HEK293 (cell line): ENCODE measurements at regions not wholly inside any gene's neighbourhood (a gene's known extent, or its start where the extent isn't known, plus 50 kb on each side); places are given as distances from the start of the nearest gene placed in this dataset.

Source experiments
- CTCF ChIA-PET: fragments of 350-600 bp; formaldehyde crosslinking; extraction: SDS; loops from one replicate; lab custom pipeline; 2021; ENCODE audit warnings: antibody characterized with exemption; lab: Yijun Ruan, JAX
- POLR2A ChIA-PET: fragments of 300-600 bp; formaldehyde crosslinking; extraction: SDS; loops from one replicate; lab custom pipeline; 2020; ENCODE audit warnings: antibody characterized with exemption, inconsistent platforms; lab: Yijun Ruan, JAX
- H3K27ac ChIP-seq: fragments of 200-500 bp; sonication (Bioruptor generic); 2 replicates; pipeline ENCODE4 v1.5.1; 2014; ENCODE audit warnings: low read depth, low read length, control low read depth, inconsistent platforms; ENCODE audit errors: extremely low read depth
- H3K36me3 ChIP-seq, 2 experiments: fragments of 200-500 bp in 1 of 2; sonication (Bioruptor generic) in 1 of 2; 1 replicate in 1 of 2; 2 replicates in 1 of 2; pipeline ENCODE4 v1.5.1; 2014 to 2017; ENCODE audit warnings: inconsistent platforms in 2 of 2, low read length in 2 of 2; ENCODE audit not compliant: control insufficient read depth in 2 of 2, insufficient read depth in 1 of 2
- H3K4me1 ChIP-seq: fragments of 200-500 bp; sonication (Bioruptor generic); 2 replicates; pipeline ENCODE4 v1.5.1; 2014; ENCODE audit warnings: mild to moderate bottlenecking, low read length, inconsistent platforms; ENCODE audit not compliant: control insufficient read depth, insufficient read depth
- H3K4me3 ChIP-seq: 2 replicates; pipeline ENCODE4 v1.5.1; 2011; ENCODE audit warnings: low read depth, mild to moderate bottlenecking, control low read depth, low read length, moderate library complexity
- H3K9me3 ChIP-seq: fragments of 200-500 bp; sonication (Bioruptor generic); 2 replicates; pipeline ENCODE4 v1.5.1; 2014; ENCODE audit warnings: low read depth, low read length, inconsistent platforms; ENCODE audit not compliant: control insufficient read depth, insufficient read depth
- GFI1B ChIP-seq: fragments of 450-650 bp; formaldehyde crosslinking; IDR thresholded peaks from 2 replicates; pipeline ENCODE4 v1.5.1; 2016; ENCODE audit warnings: missing biosample characterization, missing genetic modification characterization
- GLI2 ChIP-seq: fragments of 450-650 bp; formaldehyde crosslinking; IDR thresholded peaks from 2 replicates; pipeline ENCODE4; 2017; ENCODE audit warnings: missing biosample characterization, missing genetic modification characterization, low read depth, borderline replicate concordance
- SALL2 ChIP-seq: fragments of 450-650 bp; formaldehyde crosslinking; IDR thresholded peaks from 2 replicates; pipeline ENCODE4 v1.5.0; 2017; ENCODE audit warnings: missing biosample characterization, mild to moderate bottlenecking, missing genetic modification characterization, borderline replicate concordance
- SCRT1 ChIP-seq: fragments of 450-650 bp; formaldehyde crosslinking; IDR thresholded peaks from 2 replicates; pipeline ENCODE4 v1.5.1; 2016; ENCODE audit warnings: missing biosample characterization, missing genetic modification characterization, borderline replicate concordance
- ZBTB11 ChIP-seq: fragments of 450-650 bp; formaldehyde crosslinking; conservative IDR thresholded peaks from 2 replicates; pipeline ENCODE4 v1.5.1; 2016; ENCODE audit warnings: low read depth, missing biosample characterization, missing genetic modification characterization
- ZBTB21 ChIP-seq: fragments of 450-650 bp; formaldehyde crosslinking; IDR thresholded peaks from 2 replicates; pipeline ENCODE4 v1.5.1; 2017; ENCODE audit warnings: missing biosample characterization, missing genetic modification characterization
- ZBTB26 ChIP-seq: fragments of 450-650 bp; formaldehyde crosslinking; optimal IDR thresholded peaks from 2 replicates; pipeline ENCODE3; 2016; ENCODE audit warnings: missing biosample characterization, mild to moderate bottlenecking, missing genetic modification characterization
- ZBTB48 ChIP-seq: fragments of 450-650 bp; formaldehyde crosslinking; IDR thresholded peaks from 2 replicates; pipeline ENCODE4 v1.5.1; 2016; ENCODE audit warnings: missing biosample characterization, missing genetic modification characterization
- ZBTB8A ChIP-seq: fragments of 450-650 bp; formaldehyde crosslinking; IDR thresholded peaks from 2 replicates; pipeline ENCODE4 v1.5.1; 2016; ENCODE audit warnings: missing biosample characterization, missing genetic modification characterization
- ZNF175 ChIP-seq: fragments of 450-650 bp; formaldehyde crosslinking; IDR thresholded peaks from 2 replicates; pipeline ENCODE4 v1.5.1; 2016; ENCODE audit warnings: missing biosample characterization, missing genetic modification characterization
- ZNF24 ChIP-seq: fragments of 450-650 bp; formaldehyde crosslinking; IDR thresholded peaks from 2 replicates; pipeline ENCODE4 v1.5.1; 2016; ENCODE audit warnings: missing biosample characterization, missing genetic modification characterization
- ZNF274 ChIP-seq, 2 experiments: fragments of 200-500 bp in 1 of 2; fragments of 450-650 bp in 1 of 2; sonication (Bioruptor generic) in 1 of 2; formaldehyde crosslinking in 1 of 2; IDR thresholded peaks; 2 replicates each; pipeline versions ENCODE4 v1.5.1 to v1.6.1; 2014 to 2016; ENCODE audit warnings: borderline replicate concordance in 1 of 2, inconsistent platforms in 1 of 2, low read length in 1 of 2, missing biosample characterization in 1 of 2, missing genetic modification characterization in 1 of 2
- ZNF354C ChIP-seq: fragments of 450-650 bp; formaldehyde crosslinking; IDR thresholded peaks from 2 replicates; pipeline ENCODE4 v1.5.1; 2016; ENCODE audit warnings: missing biosample characterization, missing genetic modification characterization, low read depth, borderline replicate concordance
- ZNF473 ChIP-seq: fragments of 450-650 bp; formaldehyde crosslinking; IDR thresholded peaks from 2 replicates; pipeline ENCODE4 v1.5.1; 2017; ENCODE audit warnings: missing biosample characterization, missing genetic modification characterization
- ZNF558 ChIP-seq: fragments of 450-650 bp; formaldehyde crosslinking; IDR thresholded peaks from 2 replicates; pipeline ENCODE4 v1.5.1; 2016; ENCODE audit warnings: missing biosample characterization, missing genetic modification characterization
- ZNF610 ChIP-seq: fragments of 450-650 bp; formaldehyde crosslinking; IDR thresholded peaks from 2 replicates; pipeline ENCODE4 v1.5.1; 2016; ENCODE audit warnings: missing biosample characterization, missing genetic modification characterization, borderline replicate concordance
- ZNF624 ChIP-seq: fragments of 450-650 bp; formaldehyde crosslinking; IDR thresholded peaks from 2 replicates; pipeline ENCODE4 v1.5.1; 2017; ENCODE audit warnings: missing biosample characterization, missing genetic modification characterization
- ZNF692 ChIP-seq: fragments of 450-650 bp; formaldehyde crosslinking; IDR thresholded peaks from 2 replicates; pipeline ENCODE4 v1.5.1; 2016; ENCODE audit warnings: missing biosample characterization, missing genetic modification characterization
- ZNF791 ChIP-seq: fragments of 450-650 bp; formaldehyde crosslinking; IDR thresholded peaks from 2 replicates; pipeline ENCODE4 v1.5.1; 2016; ENCODE audit warnings: missing biosample characterization, missing genetic modification characterization
- ZSCAN30 ChIP-seq: fragments of 450-650 bp; IDR thresholded peaks from 2 replicates; pipeline ENCODE4 v1.5.1; 2018; ENCODE audit warnings: missing biosample characterization, mild to moderate bottlenecking, missing genetic modification characterization, moderate library complexity
- TF ChIP-seq, protein P1 (sequence below): fragments of 450-650 bp; formaldehyde crosslinking; IDR thresholded peaks from 2 replicates; pipeline ENCODE4 v1.5.1; 2016; ENCODE audit warnings: missing biosample characterization, missing genetic modification characterization
- TF ChIP-seq, protein P2 (sequence below): fragments of 450-650 bp; formaldehyde crosslinking; IDR thresholded peaks from 2 replicates; pipeline ENCODE4 v1.5.1; 2016; ENCODE audit warnings: missing biosample characterization, missing genetic modification characterization

- no peak for TF ChIP-seq ZBTB11 (tag by site-specific recombination)
- no peak for TF ChIP-seq ZBTB48 (tag by site-specific recombination)
- no peak for TF ChIP-seq ZNF354C (tag by site-specific recombination)
- no peak for TF ChIP-seq GFI1B (tag by site-specific recombination)
- TF ChIP-seq SALL2 = no peak
- no peak for TF ChIP-seq ZNF610 (tag by site-specific recombination)
- TF ChIP-seq ZNF175 (tag by site-specific recombination) = no peak
- TF ChIP-seq GLI2 (tag by site-specific recombination) = no peak
- TF ChIP-seq, protein P1, sequence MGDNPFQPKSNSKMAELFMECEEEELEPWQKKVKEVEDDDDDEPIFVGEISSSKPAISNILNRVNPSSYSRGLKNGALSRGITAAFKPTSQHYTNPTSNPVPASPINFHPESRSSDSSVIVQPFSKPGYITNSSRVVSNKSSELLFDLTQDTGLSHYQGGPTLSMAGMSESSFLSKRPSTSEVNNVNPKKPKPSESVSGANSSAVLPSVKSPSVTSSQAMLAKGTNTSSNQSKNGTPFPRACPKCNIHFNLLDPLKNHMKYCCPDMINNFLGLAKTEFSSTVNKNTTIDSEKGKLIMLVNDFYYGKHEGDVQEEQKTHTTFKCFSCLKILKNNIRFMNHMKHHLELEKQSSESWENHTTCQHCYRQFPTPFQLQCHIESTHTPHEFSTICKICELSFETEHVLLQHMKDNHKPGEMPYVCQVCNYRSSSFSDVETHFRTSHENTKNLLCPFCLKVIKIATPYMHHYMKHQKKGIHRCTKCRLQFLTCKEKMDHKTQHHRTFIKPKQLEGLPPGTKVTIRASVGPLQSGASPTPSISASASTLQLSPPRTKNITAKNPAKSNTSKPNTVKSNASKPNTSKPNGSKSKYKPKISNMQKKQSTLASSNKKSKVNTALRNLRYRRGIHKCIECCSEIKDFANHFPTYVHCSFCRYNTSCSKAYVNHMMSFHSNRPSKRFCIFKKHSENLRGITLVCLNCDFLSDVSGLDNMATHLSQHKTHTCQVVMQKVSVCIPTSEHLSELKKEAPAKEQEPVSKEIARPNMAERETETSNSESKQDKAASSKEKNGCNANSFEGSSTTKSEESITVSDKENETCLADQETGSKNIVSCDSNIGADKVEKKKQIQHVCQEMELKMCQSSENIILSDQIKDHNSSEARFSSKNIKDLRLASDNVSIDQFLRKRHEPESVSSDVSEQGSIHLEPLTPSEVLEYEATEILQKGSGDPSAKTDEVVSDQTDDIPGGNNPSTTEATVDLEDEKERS = no peak
These were observed 111.5 kb upstream of the MKI67 start (continued) for GRCh38 chr10:128237710-128238109.

DNA sequence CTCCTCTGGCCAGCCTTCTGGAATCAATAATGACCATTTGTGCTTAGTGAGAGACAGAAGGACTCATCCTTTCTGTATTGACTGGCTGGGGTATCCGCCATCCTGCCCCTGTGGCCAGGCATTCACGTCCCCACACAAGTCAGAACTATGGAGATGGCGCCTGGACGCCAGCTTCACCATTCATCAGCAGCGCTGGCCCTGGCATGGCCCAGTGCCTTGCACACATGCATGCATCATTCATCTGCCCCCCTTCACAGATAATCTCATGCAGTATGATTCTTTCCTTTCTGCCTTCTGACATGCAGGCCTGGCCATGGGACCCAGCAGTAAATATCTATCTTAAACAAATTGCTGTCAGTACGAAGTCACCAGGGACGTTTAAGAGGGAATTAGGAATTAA is 114.8 kb upstream of the MKI67 start:
- Histone ChIP-seq H3K27ac (no peak overlapping the region), H3K36me3 (no peaks in the 10 kb centered on the region), H3K4me1 (no peaks in the 10 kb centered on the region), H3K4me3 (no peak overlapping the region), H3K9me3 (no peaks in the 10 kb centered on the region)
- ChIA-PET POLR2A (no interaction called here), CTCF (interaction anchor here (1.7 kb wide), 1 partner anchor 29 kb away, joined by 5 read pairs; no protein-coding TSS in a partner anchor)
- TF ChIP-seq ZBTB26 (tag by site-specific recombination) = no peak
- TF ChIP-seq, protein P2, sequence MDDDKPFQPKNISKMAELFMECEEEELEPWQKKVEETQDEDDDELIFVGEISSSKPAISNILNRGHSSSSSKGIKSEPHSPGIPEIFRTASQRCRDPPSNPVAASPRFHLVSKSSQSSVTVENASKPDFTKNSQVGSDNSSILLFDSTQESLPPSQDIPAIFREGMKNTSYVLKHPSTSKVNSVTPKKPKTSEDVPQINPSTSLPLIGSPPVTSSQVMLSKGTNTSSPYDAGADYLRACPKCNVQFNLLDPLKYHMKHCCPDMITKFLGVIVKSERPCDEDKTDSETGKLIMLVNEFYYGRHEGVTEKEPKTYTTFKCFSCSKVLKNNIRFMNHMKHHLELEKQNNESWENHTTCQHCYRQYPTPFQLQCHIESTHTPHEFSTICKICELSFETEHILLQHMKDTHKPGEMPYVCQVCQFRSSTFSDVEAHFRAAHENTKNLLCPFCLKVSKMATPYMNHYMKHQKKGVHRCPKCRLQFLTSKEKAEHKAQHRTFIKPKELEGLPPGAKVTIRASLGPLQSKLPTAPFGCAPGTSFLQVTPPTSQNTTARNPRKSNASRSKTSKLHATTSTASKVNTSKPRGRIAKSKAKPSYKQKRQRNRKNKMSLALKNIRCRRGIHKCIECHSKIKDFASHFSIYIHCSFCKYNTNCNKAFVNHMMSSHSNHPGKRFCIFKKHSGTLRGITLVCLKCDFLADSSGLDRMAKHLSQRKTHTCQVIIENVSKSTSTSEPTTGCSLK = no peak

DNA sequence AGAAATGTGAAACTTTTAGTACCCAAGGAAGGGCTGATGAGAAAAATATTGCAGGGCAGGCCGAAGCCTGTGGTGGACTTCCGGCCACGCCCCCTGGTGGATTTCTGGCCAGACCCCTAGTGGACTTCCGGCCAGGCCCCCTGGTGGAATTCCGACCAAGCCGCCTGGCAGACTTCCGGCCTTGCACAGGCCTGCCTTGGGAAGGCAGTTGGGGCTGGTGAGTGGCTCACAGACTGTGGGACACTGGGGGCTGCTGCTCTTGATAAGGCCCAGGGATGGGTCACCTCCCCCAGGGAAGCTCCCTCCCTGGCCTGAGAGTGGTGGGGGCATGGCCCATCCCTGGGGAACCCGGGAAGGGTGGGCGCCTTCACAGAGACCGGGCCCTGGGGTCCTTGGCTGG is 116.4 kb upstream of the MKI67 start:
- POLR2A ChIA-PET = no interaction called here
- Histone ChIP-seq H3K36me3 (no peaks in the 10 kb centered on the region), H3K9me3 (no peaks in the 10 kb centered on the region), H3K4me1 (no peaks in the 10 kb centered on the region), H3K27ac (no peak overlapping the region), H3K4me3 (no peak overlapping the region)
- CTCF ChIA-PET = interaction anchor here (1.7 kb wide), 1 partner anchor 31 kb away, joined by 5 read pairs; no protein-coding TSS in a partner anchor
- TF ChIP-seq ZBTB8A (no peak), ZBTB21 (tag by site-specific recombination) (no peak), ZNF473 (tag by site-specific recombination) (no peak), ZNF791 (tag by site-specific recombination) (no peak), ZNF274 (IDR thresholded peaks at IDR 0.05; ENCODE audit: low read length) (no peak), ZNF274 (tag by site-specific recombination; IDR thresholded peaks at IDR 0.05; ENCODE audit: borderline replicate concordance) (no peak), ZSCAN30 (tag by site-specific recombination) (no peak), ZNF692 (tag by site-specific recombination) (no peak), ZNF558 (tag by site-specific recombination) (no peak), ZNF624 (tag by site-specific recombination) (no peak), ZNF24 (tag by site-specific recombination) (no peak), SCRT1 (tag by site-specific recombination) (no peak)
